DOHH2 (cell line): ENCODE measurements at regions not wholly inside any gene's neighbourhood (a gene's known extent, or its start where the extent isn't known, plus 50 kb on each side); places are given as distances from the start of the nearest gene placed in this dataset.
"Not testable (repeated sequence)": the region's sequence is repeated elsewhere in the genome, so short reads cannot be mapped to it uniquely, and the experiment has no call there.

Experiments used
- H3F3A ChIP-seq: fragments of 200-600 bp; sonication (generic), shearing (Covaris generic); 2 replicates; pipeline ENCODE4 v1.6.0; 2016; ENCODE audit warnings: antibody characterized with exemption, mild to moderate bottlenecking; ENCODE audit not compliant: control insufficient read depth, insufficient read depth
- H3K27ac ChIP-seq: fragments of 200-600 bp; sonication (generic); 2 replicates; pipeline ENCODE4 v1.5.1; 2014; ENCODE audit warnings: low read depth, mild to moderate bottlenecking, low read length, moderate library complexity
- H3K27me3 ChIP-seq: fragments of 200-600 bp; sonication (generic); 2 replicates; pipeline ENCODE4 v1.6.1; 2014; ENCODE audit warnings: mild to moderate bottlenecking, low read length, mixed read lengths; ENCODE audit not compliant: control insufficient read depth
- H3K36me3 ChIP-seq: fragments of 200-600 bp; sonication (generic); 2 replicates; pipeline ENCODE4 v1.6.1; 2014; ENCODE audit warnings: mild to moderate bottlenecking, low read length, moderate library complexity, mixed read lengths; ENCODE audit not compliant: control insufficient read depth
- H3K4me1 ChIP-seq: fragments of 200-600 bp; sonication (generic); 2 replicates; pipeline ENCODE4 v1.6.1; 2014; ENCODE audit warnings: mild to moderate bottlenecking, low read length, mixed read lengths; ENCODE audit not compliant: control insufficient read depth
- H3K4me2 ChIP-seq: fragments of 200-600 bp; sonication (generic); 2 replicates; pipeline ENCODE4 v1.6.0; 2014; ENCODE audit warnings: mild to moderate bottlenecking, low read length, moderate library complexity
- H3K4me3 ChIP-seq: fragments of 200-600 bp; sonication (generic); 2 replicates; pipeline ENCODE4 v1.5.1; 2014; ENCODE audit warnings: mild to moderate bottlenecking, low read length, mixed read lengths
- H3K79me2 ChIP-seq: fragments of 200-600 bp; sonication (generic); 2 replicates; pipeline ENCODE4 v1.6.1; 2014; ENCODE audit warnings: mild to moderate bottlenecking, low read length, mixed read lengths; ENCODE audit not compliant: control insufficient read depth
- H3K9me2 ChIP-seq: fragments of 200-600 bp; sonication (generic); replicated peaks from 2 replicates; pipeline ENCODE4 v1.6.1; 2014; ENCODE audit warnings: mild to moderate bottlenecking, low read length, mixed read lengths; ENCODE audit not compliant: control insufficient read depth
- H3K9me3 ChIP-seq: fragments of 200-600 bp; sonication (generic); 2 replicates; pipeline ENCODE4 v1.6.1; 2014; ENCODE audit warnings: antibody characterized with exemption, low read length, mixed read lengths; ENCODE audit not compliant: control insufficient read depth, insufficient read depth
- H4K20me1 ChIP-seq: fragments of 200-600 bp; sonication (generic); 2 replicates; pipeline ENCODE4 v1.6.0; 2014; ENCODE audit warnings: low read depth, mild to moderate bottlenecking, antibody characterized with exemption, low read length, moderate library complexity; ENCODE audit not compliant: control insufficient read depth, insufficient read depth
- EZH2phosphoT487 ChIP-seq: fragments of 200-600 bp; sonication (generic); IDR thresholded peaks from 2 replicates; pipeline ENCODE4 v1.6.1; 2017; ENCODE audit warnings: borderline replicate concordance, mild to moderate bottlenecking, antibody characterized with exemption, low read length, moderate library complexity, mixed read lengths
- TF ChIP-seq, protein P1 (sequence below): fragments of 200-600 bp; sonication (generic); IDR thresholded peaks from one replicate; pipeline ENCODE4 v1.5.1; 2014; ENCODE audit warnings: antibody characterized with exemption, mild to moderate bottlenecking, low read depth, low read length; ENCODE audit not compliant: poor library complexity, severe bottlenecking

DNA sequence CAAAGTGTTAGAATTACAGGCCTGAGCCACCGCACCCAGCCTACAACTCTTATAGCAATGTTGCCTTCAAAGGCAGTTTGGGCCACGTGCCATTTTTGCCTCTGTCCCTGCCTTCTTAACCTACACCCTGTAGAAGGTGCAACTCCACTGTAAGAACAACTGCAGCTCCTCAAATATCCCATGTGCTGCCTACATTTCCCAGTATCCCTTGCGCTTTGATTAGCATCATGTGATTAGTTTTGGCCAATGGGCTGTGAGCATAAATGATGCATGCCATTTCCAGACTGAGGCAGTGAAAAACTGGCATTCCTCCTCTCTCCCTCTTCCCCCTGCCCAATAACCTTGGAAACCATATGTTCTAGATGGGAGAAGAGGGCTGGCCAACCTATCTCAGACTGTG is 75.2 kb upstream of the MRI1 start:
- no peaks in the 10 kb centered on the region for H4K20me1 ChIP-seq
- no peaks in the 10 kb centered on the region for H3K36me3 ChIP-seq
- H3K4me1 ChIP-seq = no peaks in the 10 kb centered on the region
- no peak overlapping the region for H3K4me3 ChIP-seq
- H3K9me3 ChIP-seq = no peaks in the 10 kb centered on the region
- peaks cover 2% of the 10 kb centered on the region; the same call in 1 of the 2 replicates for H3K27me3 ChIP-seq
- no peak for TF ChIP-seq EZH2phosphoT487
- TF ChIP-seq, protein P1, sequence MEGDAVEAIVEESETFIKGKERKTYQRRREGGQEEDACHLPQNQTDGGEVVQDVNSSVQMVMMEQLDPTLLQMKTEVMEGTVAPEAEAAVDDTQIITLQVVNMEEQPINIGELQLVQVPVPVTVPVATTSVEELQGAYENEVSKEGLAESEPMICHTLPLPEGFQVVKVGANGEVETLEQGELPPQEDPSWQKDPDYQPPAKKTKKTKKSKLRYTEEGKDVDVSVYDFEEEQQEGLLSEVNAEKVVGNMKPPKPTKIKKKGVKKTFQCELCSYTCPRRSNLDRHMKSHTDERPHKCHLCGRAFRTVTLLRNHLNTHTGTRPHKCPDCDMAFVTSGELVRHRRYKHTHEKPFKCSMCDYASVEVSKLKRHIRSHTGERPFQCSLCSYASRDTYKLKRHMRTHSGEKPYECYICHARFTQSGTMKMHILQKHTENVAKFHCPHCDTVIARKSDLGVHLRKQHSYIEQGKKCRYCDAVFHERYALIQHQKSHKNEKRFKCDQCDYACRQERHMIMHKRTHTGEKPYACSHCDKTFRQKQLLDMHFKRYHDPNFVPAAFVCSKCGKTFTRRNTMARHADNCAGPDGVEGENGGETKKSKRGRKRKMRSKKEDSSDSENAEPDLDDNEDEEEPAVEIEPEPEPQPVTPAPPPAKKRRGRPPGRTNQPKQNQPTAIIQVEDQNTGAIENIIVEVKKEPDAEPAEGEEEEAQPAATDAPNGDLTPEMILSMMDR = no peak
- H3K27ac ChIP-seq = no peak overlapping the region
- H3F3A ChIP-seq = no peaks in the 10 kb centered on the region
- H3K9me2 ChIP-seq = no peaks in the 10 kb centered on the region
- no peak overlapping the region for H3K4me2 ChIP-seq
- no peaks in the 10 kb centered on the region for H3K79me2 ChIP-seq

DNA sequence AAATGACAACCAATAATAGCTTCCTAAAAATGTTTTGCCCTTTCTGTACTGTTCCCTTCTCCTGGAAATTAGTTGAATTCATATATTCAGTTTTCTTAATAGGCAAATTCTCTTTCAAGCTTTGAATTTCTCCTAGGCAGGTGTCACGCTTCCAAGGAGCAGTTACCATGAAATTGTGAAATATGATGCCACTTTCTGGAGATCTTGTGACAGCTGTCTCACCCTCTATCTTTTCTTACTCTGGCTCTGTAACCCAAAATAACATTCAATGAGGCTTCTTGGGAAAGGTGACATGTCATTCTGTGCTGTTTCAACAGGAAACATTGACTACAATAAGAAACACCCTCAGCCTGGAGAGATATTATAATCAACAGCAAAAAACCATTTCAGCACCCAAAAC is 80.3 kb upstream of the MRI1 start:
- Histone ChIP-seq H3K27me3 (no peaks in the 10 kb centered on the region), H4K20me1 (no peaks in the 10 kb centered on the region), H3F3A (no peaks in the 10 kb centered on the region), H3K27ac (no peak overlapping the region), H3K4me1 (no peaks in the 10 kb centered on the region), H3K4me2 (no peak overlapping the region), H3K9me2 (no peaks in the 10 kb centered on the region), H3K9me3 (peaks cover 4% of the 10 kb centered on the region; the same call in 1 of the 2 replicates), H3K79me2 (no peaks in the 10 kb centered on the region), H3K36me3 (no peaks in the 10 kb centered on the region), H3K4me3 (no peak overlapping the region)
- TF ChIP-seq, protein P1 = no peak
- no peak for TF ChIP-seq EZH2phosphoT487

DNA sequence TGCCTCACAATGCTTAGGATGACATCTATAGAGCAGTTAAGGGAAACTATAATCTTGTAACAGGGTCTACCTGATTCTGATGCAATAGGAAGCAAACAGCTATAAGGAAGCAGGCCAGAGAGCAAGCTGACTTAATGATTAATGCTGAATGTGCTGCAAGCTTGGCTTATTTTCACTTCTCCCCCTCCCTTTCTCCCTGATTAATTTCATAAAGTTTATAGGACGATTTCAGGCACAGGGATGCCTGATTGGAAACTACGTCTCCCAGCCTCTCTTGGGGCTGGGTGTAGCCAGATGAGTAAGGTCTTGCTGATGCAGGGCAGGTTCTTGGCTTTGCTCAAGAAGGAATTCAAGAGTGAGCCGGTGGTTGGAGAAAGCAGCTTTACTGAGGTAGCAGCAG is 82.8 kb upstream of the MRI1 start:
- no peaks in the 10 kb centered on the region for H4K20me1 ChIP-seq
- H3F3A ChIP-seq = no peaks in the 10 kb centered on the region
- no peak overlapping the region for H3K4me3 ChIP-seq
- no peaks in the 10 kb centered on the region for H3K36me3 ChIP-seq
- H3K9me2 ChIP-seq = no peaks in the 10 kb centered on the region
- TF ChIP-seq, protein P1 = no peak
- no peak for TF ChIP-seq EZH2phosphoT487
- no peaks in the 10 kb centered on the region for H3K79me2 ChIP-seq
- no peak overlapping the region for H3K4me2 ChIP-seq
- H3K27me3 ChIP-seq = no peaks in the 10 kb centered on the region
- H3K4me1 ChIP-seq = no peaks in the 10 kb centered on the region
- H3K27ac ChIP-seq = no peak overlapping the region
- peaks cover 4% of the 10 kb centered on the region; the same call in 1 of the 2 replicates for H3K9me3 ChIP-seq

DNA sequence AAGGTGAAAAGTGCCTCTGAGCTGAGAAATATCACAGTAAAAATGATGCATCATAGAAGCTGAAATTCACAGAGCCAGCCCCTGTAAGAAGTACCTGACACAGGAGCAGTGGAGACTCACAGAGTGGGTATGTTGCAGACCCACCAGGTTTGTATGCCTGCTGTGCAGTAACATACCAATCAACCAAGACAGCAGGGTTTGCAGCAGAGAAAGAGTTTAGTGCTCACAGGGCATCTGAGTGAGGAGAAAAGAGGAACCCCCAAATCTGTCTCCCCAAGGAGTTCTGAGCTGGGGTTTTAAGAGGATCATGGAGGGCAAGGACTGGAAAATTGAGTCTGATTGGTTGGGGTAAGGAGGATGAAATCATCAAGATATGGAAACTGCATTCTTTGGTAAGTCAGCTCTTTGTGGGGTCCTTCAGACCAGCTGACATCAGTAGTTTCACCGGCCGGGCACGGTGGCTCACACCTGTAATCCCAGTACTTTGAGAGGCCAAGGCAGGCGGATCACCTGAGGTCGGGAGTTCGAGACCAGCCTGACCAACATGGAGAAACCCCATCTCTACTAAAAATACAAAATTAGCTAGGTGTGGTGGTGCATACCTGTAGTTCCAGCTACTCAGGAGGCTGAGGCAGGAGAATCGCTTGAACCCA is 83.5 kb upstream of the MRI1 start:
- not testable (repeated sequence) for H3K27ac ChIP-seq

DNA sequence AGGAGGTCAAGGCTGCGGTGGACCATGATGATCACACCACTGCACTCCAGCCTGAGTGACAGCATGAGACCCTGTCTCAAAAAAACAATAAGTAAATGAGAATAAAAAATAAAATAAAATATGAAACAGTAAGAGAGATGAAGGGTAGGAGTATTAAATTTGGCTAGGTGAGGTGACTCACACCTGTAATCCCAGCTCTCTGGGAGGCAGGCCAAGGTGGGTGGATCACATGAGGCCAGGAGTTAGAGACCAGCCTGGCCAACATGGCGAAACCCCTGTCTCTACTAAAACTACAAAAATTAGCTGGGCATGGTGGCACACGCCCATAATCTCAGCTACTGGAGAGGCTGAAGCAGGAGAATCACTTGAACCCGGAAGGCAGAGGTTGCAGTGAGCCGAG is 87.4 kb upstream of the MRI1 start:
- H3K36me3 ChIP-seq, H3K4me1 ChIP-seq, H3F3A ChIP-seq, H4K20me1 ChIP-seq, H3K79me2 ChIP-seq, H3K4me3 ChIP-seq, H3K4me2 ChIP-seq, H3K27me3 ChIP-seq, H3K9me2 ChIP-seq, H3K27ac ChIP-seq: not testable (repeated sequence)
- H3K9me3 ChIP-seq = peaks cover 18% of the 10 kb centered on the region

More for the DNA sequence above, 83.5 kb upstream of the MRI1 start:
- not testable (repeated sequence) for H3K79me2 ChIP-seq, H3K4me1 ChIP-seq, H3K9me2 ChIP-seq, H3F3A ChIP-seq, H3K27me3 ChIP-seq, H3K9me3 ChIP-seq, H4K20me1 ChIP-seq, H3K36me3 ChIP-seq, H3K4me3 ChIP-seq, H3K4me2 ChIP-seq

DNA sequence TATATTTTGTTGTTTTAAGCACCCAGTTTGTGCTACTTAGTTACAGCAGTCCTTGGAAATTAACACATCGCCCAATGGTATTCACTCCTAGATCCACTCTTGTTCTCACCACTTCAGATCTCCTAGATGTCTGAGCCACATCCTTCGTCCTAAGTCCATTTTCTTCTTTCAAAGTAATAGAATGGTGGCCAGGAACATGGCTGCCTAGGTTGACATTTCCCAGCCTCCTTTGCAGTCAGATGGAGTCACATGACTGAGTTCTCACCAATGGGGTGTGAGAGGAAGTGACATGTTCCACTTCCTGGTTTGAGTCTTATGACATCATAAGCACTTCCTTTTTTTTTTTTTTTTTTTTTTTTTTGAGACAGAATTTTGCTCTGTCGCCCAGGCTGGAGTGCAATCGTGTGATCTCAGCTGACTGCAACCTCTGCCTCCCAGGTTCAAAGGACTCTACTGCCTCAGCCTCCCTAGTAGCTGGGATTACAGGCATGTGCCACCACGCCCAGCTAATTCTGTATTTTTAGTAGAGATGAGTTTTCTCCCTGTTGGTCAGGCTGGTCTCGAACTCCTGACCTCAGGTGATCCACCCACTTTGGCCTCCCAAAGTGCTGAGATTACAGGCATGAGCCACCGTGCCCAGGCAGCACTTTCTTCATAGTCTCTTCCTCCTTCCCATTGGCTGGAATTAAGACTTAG is 91.7 kb upstream of the MRI1 start:
- H3K36me3 ChIP-seq, H3K27me3 ChIP-seq, H3K9me2 ChIP-seq, H3K79me2 ChIP-seq, H4K20me1 ChIP-seq, H3K4me1 ChIP-seq, H3K27ac ChIP-seq, H3K4me2 ChIP-seq, H3F3A ChIP-seq: not testable (repeated sequence)
- H3K9me3 ChIP-seq = peaks cover 20% of the 10 kb centered on the region
- H3K4me3 ChIP-seq = peak overlapping the region; percentile 33
